K562 (cell line): ENCODE measurements at regions not wholly inside any gene's neighbourhood (a gene's known extent, or its start where the extent isn't known, plus 50 kb on each side); places are given as distances from the start of the nearest gene placed in this dataset.
A peak's percentile ranks its signal among the peaks of the same experiment; 100 is the strongest.

ENCODE experiments used
- ATF7 ChIP-seq: fragments of 450-650 bp; IDR thresholded peaks from 2 replicates; pipeline ENCODE4 v1.7.1; 2014; ENCODE audit warnings: mild to moderate bottlenecking, moderate library complexity
- BMI1 ChIP-seq: fragments of 150-350 bp; IDR thresholded peaks from 2 replicates; pipeline ENCODE4 v1.6.1; 2014; ENCODE audit warnings: low read length
- HCFC1 ChIP-seq: IDR thresholded peaks from 2 replicates; pipeline ENCODE4 v1.6.1; 2012; ENCODE audit warnings: low read depth, low read length, improper control_type of control experiment
- HNRNPUL1 ChIP-seq: fragments of 200-400 bp; formaldehyde crosslinking; IDR thresholded peaks from 2 replicates; pipeline ENCODE4 v1.6.1; 2017; ENCODE audit warnings: low read length
- JUND ChIP-seq, 2 experiments: IDR thresholded peaks; 2 replicates in 1 of 2; 3 replicates in 1 of 2; pipeline ENCODE4 v1.6.1; 2011; ENCODE audit warnings: borderline replicate concordance in 2 of 2, low read depth in 2 of 2, low read length in 2 of 2, improper control_type of control experiment in 1 of 2, missing biosample characterization in 1 of 2, missing genetic modification characterization in 1 of 2, missing genetic modification reagents in 1 of 2
- NFXL1 ChIP-seq: fragments of 450-650 bp; formaldehyde crosslinking; IDR thresholded peaks from 2 replicates; pipeline ENCODE4 v1.4.0; 2021; ENCODE audit warnings: mild to moderate bottlenecking
- SIX5 ChIP-seq, 2 experiments: IDR thresholded peaks; 2 replicates each; pipeline ENCODE4 v1.6.1; 2011; ENCODE audit warnings: low read length in 2 of 2, borderline replicate concordance in 1 of 2, low read depth in 1 of 2, mild to moderate bottlenecking in 1 of 2, moderate library complexity in 1 of 2; ENCODE audit not compliant: insufficient read depth in 1 of 2
- TF ChIP-seq, protein P1 (sequence below): IDR thresholded peaks from 2 replicates; pipeline ENCODE4 v1.6.1; 2016; ENCODE audit warnings: missing genetic modification characterization, missing compliant biosample characterization
- TF ChIP-seq, protein P2 (sequence below), 2 experiments: fragments of 450-650 bp; IDR thresholded peaks; 2 replicates each; pipeline ENCODE4 v1.6.1; 2018; ENCODE audit warnings: mild to moderate bottlenecking in 2 of 2, low read depth in 1 of 2; ENCODE audit not compliant: partially characterized antibody in 2 of 2
- TF ChIP-seq, protein P3 (sequence below): sonication (generic); formaldehyde crosslinking; IDR thresholded peaks from 2 replicates; pipeline ENCODE4 v1.8.0; 2022; ENCODE audit warnings: missing genetic modification reagents, mild to moderate bottlenecking, moderate library complexity, borderline replicate concordance
- TF ChIP-seq, protein P4 (sequence below): sonication (generic); formaldehyde crosslinking; IDR thresholded peaks from 2 replicates; pipeline ENCODE4 v1.9.0; 2022; ENCODE audit warnings: mild to moderate bottlenecking, missing genetic modification reagents

DNA sequence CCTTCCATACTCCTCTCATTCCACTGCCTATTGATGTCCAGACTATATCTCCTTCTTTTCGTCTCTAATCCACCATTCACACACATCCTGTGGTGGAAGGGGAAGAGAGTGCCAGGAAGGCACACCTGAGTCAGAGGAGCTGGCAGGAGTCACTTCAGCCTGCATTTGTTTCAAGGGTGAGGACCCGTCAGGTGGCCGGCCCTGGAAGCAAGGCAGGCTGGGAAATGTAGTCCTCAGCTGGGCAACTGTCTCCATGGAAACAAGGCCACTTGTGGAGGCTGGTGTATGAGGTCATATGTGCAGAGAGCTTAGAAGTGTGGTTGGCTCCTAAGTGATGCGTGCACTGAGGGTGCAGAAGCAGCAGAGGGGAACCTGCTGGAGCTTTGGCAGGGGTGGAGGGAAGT lies 278.4 kb downstream of the NSG2 start (continued):
- TF ChIP-seq HNRNPUL1 (no peak), JUND (IDR thresholded peaks at IDR 0.05; ENCODE audit: borderline replicate concordance, low read depth, low read length) (peak; percentile 35; the same call in 1 of the 2 replicates), JUND (tag; IDR thresholded peaks at IDR 0.05; ENCODE audit: borderline replicate concordance, low read depth, low read length) (peak; percentile 56; the same call in 2 of the 3 replicates), HCFC1 (peak; percentile 84), BMI1 (no peak), ATF7 (peak; percentile 57; the same call in 1 of the 2 replicates), SIX5 (IDR thresholded peaks at IDR 0.05; ENCODE audit: borderline replicate concordance in 1 of 2, insufficient read depth in 1 of 2, low read depth in 1 of 2, low read length in 2 of 2) (peak; percentile 48 to 52; a peak in 3 of 4 replicates), NFXL1 (CRISPR knock-in tag) (no peak)
- TF ChIP-seq, protein P1, sequence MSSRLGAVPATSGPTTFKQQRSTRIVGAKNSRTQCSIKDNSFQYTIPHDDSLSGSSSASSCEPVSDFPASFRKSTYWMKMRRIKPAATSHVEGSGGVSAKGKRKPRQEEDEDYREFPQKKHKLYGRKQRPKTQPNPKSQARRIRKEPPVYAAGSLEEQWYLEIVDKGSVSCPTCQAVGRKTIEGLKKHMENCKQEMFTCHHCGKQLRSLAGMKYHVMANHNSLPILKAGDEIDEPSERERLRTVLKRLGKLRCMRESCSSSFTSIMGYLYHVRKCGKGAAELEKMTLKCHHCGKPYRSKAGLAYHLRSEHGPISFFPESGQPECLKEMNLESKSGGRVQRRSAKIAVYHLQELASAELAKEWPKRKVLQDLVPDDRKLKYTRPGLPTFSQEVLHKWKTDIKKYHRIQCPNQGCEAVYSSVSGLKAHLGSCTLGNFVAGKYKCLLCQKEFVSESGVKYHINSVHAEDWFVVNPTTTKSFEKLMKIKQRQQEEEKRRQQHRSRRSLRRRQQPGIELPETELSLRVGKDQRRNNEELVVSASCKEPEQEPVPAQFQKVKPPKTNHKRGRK (tag): no peak
- TF ChIP-seq, protein P2, sequence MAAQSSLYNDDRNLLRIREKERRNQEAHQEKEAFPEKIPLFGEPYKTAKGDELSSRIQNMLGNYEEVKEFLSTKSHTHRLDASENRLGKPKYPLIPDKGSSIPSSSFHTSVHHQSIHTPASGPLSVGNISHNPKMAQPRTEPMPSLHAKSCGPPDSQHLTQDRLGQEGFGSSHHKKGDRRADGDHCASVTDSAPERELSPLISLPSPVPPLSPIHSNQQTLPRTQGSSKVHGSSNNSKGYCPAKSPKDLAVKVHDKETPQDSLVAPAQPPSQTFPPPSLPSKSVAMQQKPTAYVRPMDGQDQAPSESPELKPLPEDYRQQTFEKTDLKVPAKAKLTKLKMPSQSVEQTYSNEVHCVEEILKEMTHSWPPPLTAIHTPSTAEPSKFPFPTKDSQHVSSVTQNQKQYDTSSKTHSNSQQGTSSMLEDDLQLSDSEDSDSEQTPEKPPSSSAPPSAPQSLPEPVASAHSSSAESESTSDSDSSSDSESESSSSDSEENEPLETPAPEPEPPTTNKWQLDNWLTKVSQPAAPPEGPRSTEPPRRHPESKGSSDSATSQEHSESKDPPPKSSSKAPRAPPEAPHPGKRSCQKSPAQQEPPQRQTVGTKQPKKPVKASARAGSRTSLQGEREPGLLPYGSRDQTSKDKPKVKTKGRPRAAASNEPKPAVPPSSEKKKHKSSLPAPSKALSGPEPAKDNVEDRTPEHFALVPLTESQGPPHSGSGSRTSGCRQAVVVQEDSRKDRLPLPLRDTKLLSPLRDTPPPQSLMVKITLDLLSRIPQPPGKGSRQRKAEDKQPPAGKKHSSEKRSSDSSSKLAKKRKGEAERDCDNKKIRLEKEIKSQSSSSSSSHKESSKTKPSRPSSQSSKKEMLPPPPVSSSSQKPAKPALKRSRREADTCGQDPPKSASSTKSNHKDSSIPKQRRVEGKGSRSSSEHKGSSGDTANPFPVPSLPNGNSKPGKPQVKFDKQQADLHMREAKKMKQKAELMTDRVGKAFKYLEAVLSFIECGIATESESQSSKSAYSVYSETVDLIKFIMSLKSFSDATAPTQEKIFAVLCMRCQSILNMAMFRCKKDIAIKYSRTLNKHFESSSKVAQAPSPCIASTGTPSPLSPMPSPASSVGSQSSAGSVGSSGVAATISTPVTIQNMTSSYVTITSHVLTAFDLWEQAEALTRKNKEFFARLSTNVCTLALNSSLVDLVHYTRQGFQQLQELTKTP (IDR thresholded peaks at IDR 0.05; ENCODE audit: low read depth in 1 of 2, partially characterized antibody in 2 of 2): peak in 1 of 2 experiments; percentile 41
- TF ChIP-seq, protein P3, sequence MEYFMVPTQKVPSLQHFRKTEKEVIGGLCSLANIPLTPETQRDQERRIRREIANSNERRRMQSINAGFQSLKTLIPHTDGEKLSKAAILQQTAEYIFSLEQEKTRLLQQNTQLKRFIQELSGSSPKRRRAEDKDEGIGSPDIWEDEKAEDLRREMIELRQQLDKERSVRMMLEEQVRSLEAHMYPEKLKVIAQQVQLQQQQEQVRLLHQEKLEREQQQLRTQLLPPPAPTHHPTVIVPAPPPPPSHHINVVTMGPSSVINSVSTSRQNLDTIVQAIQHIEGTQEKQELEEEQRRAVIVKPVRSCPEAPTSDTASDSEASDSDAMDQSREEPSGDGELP: peak; percentile 88
- TF ChIP-seq, protein P4, sequence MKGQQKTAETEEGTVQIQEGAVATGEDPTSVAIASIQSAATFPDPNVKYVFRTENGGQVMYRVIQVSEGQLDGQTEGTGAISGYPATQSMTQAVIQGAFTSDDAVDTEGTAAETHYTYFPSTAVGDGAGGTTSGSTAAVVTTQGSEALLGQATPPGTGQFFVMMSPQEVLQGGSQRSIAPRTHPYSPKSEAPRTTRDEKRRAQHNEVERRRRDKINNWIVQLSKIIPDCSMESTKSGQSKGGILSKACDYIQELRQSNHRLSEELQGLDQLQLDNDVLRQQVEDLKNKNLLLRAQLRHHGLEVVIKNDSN (CRISPR knock-in tag): peak; percentile 57
